CD4-positive, alpha-beta T cell treated with Interleukin-17A for 1 hour (primary cell): ENCODE measurements at regions not wholly inside any gene's neighbourhood (a gene's known extent, or its start where the extent isn't known, plus 50 kb on each side); places are given as distances from the start of the nearest gene placed in this dataset.

ENCODE experiments used
- DNase-seq: peaks from one replicate; pipeline ENCODE4 v3.0.0-alpha.2; 2020

GRCh38 chr14:42421377-42422078, 814.9 kb downstream of the LRFN5 start:
- no peak for DNase-seq

- DNase-seq: no peak
These were observed 813.4 kb downstream of the LRFN5 start for GRCh38 chr14:42420071-42420470.

GRCh38 chr14:42407153-42407552, 800.5 kb downstream of the LRFN5 start:
- DNase-seq: no peak

- no peak for DNase-seq
These were observed 784.6 kb downstream of the LRFN5 start for GRCh38 chr14:42391146-42391834.

- DNase-seq: no peak
These were observed 772.2 kb downstream of the LRFN5 start for GRCh38 chr14:42378880-42379279.

- no peak for DNase-seq
These were observed 771.6 kb downstream of the LRFN5 start for GRCh38 chr14:42378274-42378673.

GRCh38 chr14:42374332-42374731, 767.7 kb downstream of the LRFN5 start:
- no peak for DNase-seq

GRCh38 chr14:42370056-42370455, 763.4 kb downstream of the LRFN5 start:
- no peak for DNase-seq

- DNase-seq: no peak
These were observed 761.6 kb downstream of the LRFN5 start for GRCh38 chr14:42368234-42368633.

GRCh38 chr14:42353315-42353714, 746.6 kb downstream of the LRFN5 start:
- DNase-seq: no peak

- DNase-seq: no peak
These were observed 729.2 kb downstream of the LRFN5 start for GRCh38 chr14:42335918-42336317.

GRCh38 chr14:42334931-42335330, 728.3 kb downstream of the LRFN5 start:
- no peak for DNase-seq

- no peak for DNase-seq
These were observed 716.8 kb downstream of the LRFN5 start for GRCh38 chr14:42323426-42323825.

GRCh38 chr14:42322531-42323284, 716.0 kb downstream of the LRFN5 start:
- no peak for DNase-seq

GRCh38 chr14:42319996-42320395, 713.3 kb downstream of the LRFN5 start:
- DNase-seq: no peak

GRCh38 chr14:42316693-42317092, 710.0 kb downstream of the LRFN5 start:
- DNase-seq: no peak

- DNase-seq: no peak
These were observed 705.2 kb downstream of the LRFN5 start for GRCh38 chr14:42311876-42312275.

- no peak for DNase-seq
These were observed 700.7 kb downstream of the LRFN5 start for GRCh38 chr14:42307239-42307825.

GRCh38 chr14:42299692-42300091, 693.0 kb downstream of the LRFN5 start:
- no peak for DNase-seq

GRCh38 chr14:42293180-42293579, 686.5 kb downstream of the LRFN5 start:
- DNase-seq: no peak

- DNase-seq: no peak
These were observed 671.2 kb downstream of the LRFN5 start for GRCh38 chr14:42277840-42278239.

- no peak for DNase-seq
These were observed 662.6 kb downstream of the LRFN5 start for GRCh38 chr14:42269234-42269633.

- DNase-seq: no peak
These were observed 641.5 kb downstream of the LRFN5 start for GRCh38 chr14:42248131-42248530.

- DNase-seq: no peak
These were observed 634.4 kb downstream of the LRFN5 start for GRCh38 chr14:42241101-42241500.
